Stimulated activated CD8-positive, alpha-beta memory T cell treated with anti-CD3 and anti-CD28 coated beads, Interleukin-12 subunit alpha, Interleukin-12 subunit beta, amount 100 ng/mL, for 24 hours (primary cell): ENCODE measurements at regions not wholly inside any gene's neighbourhood (a gene's known extent, or its start where the extent isn't known, plus 50 kb on each side); places are given as distances from the start of the nearest gene placed in this dataset.
"Not testable (repeated sequence)": the region's sequence is repeated elsewhere in the genome, so short reads cannot be mapped to it uniquely, and the experiment has no call there.

Source experiments
- DNase-seq: peaks from one replicate; pipeline ENCODE4 v3.0.0-alpha.2; 2020; ENCODE audit errors: extremely low read depth

- no peak for DNase-seq
These were observed 253.6 kb upstream of the G2E3 start for GRCh38 chr14:30305346-30305745.

GRCh38 chr14:30309405-30309804, 249.6 kb upstream of the G2E3 start:
- no peak for DNase-seq

GRCh38 chr14:30312214-30312613, 246.7 kb upstream of the G2E3 start:
- no peak for DNase-seq

GRCh38 chr14:30317729-30318128, 241.2 kb upstream of the G2E3 start:
- DNase-seq, result no peak

- no peak for DNase-seq
These were observed 236.1 kb upstream of the G2E3 start for GRCh38 chr14:30322819-30323218.

GRCh38 chr14:30330033-30330432, 228.9 kb upstream of the G2E3 start:
- DNase-seq, result no peak

- DNase-seq, result no peak
These were observed 228.5 kb upstream of the G2E3 start for GRCh38 chr14:30330445-30330844.

GRCh38 chr14:30331030-30331429, 227.9 kb upstream of the G2E3 start:
- no peak for DNase-seq

- no peak for DNase-seq
These were observed 226.6 kb upstream of the G2E3 start for GRCh38 chr14:30332374-30332773.

GRCh38 chr14:30333934-30334333, 225.0 kb upstream of the G2E3 start:
- no peak for DNase-seq

- DNase-seq, result no peak
These were observed 221.5 kb upstream of the G2E3 start for GRCh38 chr14:30337456-30337855.

GRCh38 chr14:30339311-30339901, 219.6 kb upstream of the G2E3 start:
- no peak for DNase-seq

- DNase-seq, result no peak
These were observed 218.5 kb upstream of the G2E3 start for GRCh38 chr14:30340495-30340894.

- no peak for DNase-seq
These were observed 213.4 kb upstream of the G2E3 start for GRCh38 chr14:30345511-30345910.

- DNase-seq, result no peak
These were observed 210.5 kb upstream of the G2E3 start for GRCh38 chr14:30348445-30348844.

GRCh38 chr14:30349520-30349919, 209.4 kb upstream of the G2E3 start:
- DNase-seq, result no peak

- DNase-seq, result no peak
These were observed 204.5 kb upstream of the G2E3 start for GRCh38 chr14:30354439-30354838.

- DNase-seq, result no peak
These were observed 203.5 kb upstream of the G2E3 start for GRCh38 chr14:30355431-30355913.

- DNase-seq, result no peak
These were observed 202.3 kb upstream of the G2E3 start for GRCh38 chr14:30356438-30357202.

- DNase-seq, result no peak
These were observed 201.2 kb upstream of the G2E3 start for GRCh38 chr14:30357791-30358190.

GRCh38 chr14:30362369-30363218, 196.4 kb upstream of the G2E3 start:
- no peak for DNase-seq

GRCh38 chr14:30363219-30363880, 195.6 kb upstream of the G2E3 start:
- DNase-seq, result not testable (repeated sequence)
